SK-N-SH (cell line): ENCODE measurements at regions not wholly inside any gene's neighbourhood (a gene's known extent, or its start where the extent isn't known, plus 50 kb on each side); places are given as distances from the start of the nearest gene placed in this dataset.
A peak's percentile ranks its signal among the peaks of the same experiment; 100 is the strongest.

Experiments
- CTCF ChIA-PET: fragments of 300-600, 350-600 bp; formaldehyde crosslinking; extraction: SDS; loops from one replicate; lab custom pipeline; 2021; lab: Yijun Ruan, JAX
- POLR2A ChIA-PET: fragments of 350-600 bp; sonication (Branson Sonifier 250); formaldehyde crosslinking; extraction: SDS; loops from one replicate; lab custom pipeline; 2020; ENCODE audit warnings: antibody characterized with exemption, inconsistent platforms; lab: Yijun Ruan, JAX
- DNase-seq: peaks from one replicate; pipeline ENCODE4 v3.0.0; 2012
- H2AFZ ChIP-seq: fragments of 200-600 bp; sonication (generic); 2 replicates; pipeline ENCODE4 v1.8.1; 2016; ENCODE audit warnings: antibody characterized with exemption, mild to moderate bottlenecking, low read depth
- H3F3A ChIP-seq: fragments of 200-600 bp; sonication (generic); replicated peaks from 2 replicates; pipeline ENCODE3; 2016; ENCODE audit warnings: antibody characterized with exemption, mild to moderate bottlenecking; ENCODE audit not compliant: insufficient read depth
- H3K27ac ChIP-seq, 2 experiments: fragments of 200-500 bp in 1 of 2; fragments of 200-600 bp in 1 of 2; sonication (Bioruptor generic) in 1 of 2; sonication (generic), shearing (Covaris generic) in 1 of 2; 2 replicates each; pipeline versions ENCODE4 v1.5.1 to v1.6.1; 2014 to 2016; ENCODE audit warnings: low read depth in 2 of 2, inconsistent platforms in 1 of 2, low read length in 1 of 2, mild to moderate bottlenecking in 1 of 2, mixed read lengths in 1 of 2
- H3K27me3 ChIP-seq: fragments of 200-600 bp; sonication (generic), shearing (Covaris generic); 2 replicates; pipeline ENCODE4 v1.6.1; 2016; ENCODE audit warnings: mixed run types; ENCODE audit not compliant: insufficient read depth
- H3K36me3 ChIP-seq, 2 experiments: fragments of 200-500 bp in 1 of 2; fragments of 200-600 bp in 1 of 2; sonication (Bioruptor generic) in 1 of 2; sonication (generic) in 1 of 2; replicated peaks in 1 of 2; 2 replicates each; pipeline versions ENCODE3 to v1.5.1; 2014 to 2016; ENCODE audit warnings: low read length in 1 of 2, mild to moderate bottlenecking in 1 of 2; ENCODE audit not compliant: insufficient read depth in 2 of 2, control insufficient read depth in 1 of 2
- H3K4me1 ChIP-seq, 2 experiments: fragments of 200-500 bp in 1 of 2; fragments of 200-600 bp in 1 of 2; sonication (Bioruptor generic) in 1 of 2; sonication (generic), shearing (Covaris generic) in 1 of 2; 2 replicates each; pipeline versions ENCODE4 v1.5.1 to v1.6.1; 2014 to 2016; ENCODE audit warnings: low read depth in 1 of 2, low read length in 1 of 2, mixed run types in 1 of 2; ENCODE audit not compliant: insufficient read depth in 2 of 2, control insufficient read depth in 1 of 2
- H3K4me2 ChIP-seq: fragments of 200-600 bp; sonication (generic), shearing (Covaris generic); 2 replicates; pipeline ENCODE4 v1.6.1; 2017; ENCODE audit warnings: mixed run types
- H3K4me3 ChIP-seq, 2 experiments: fragments of 200-500 bp in 1 of 2; fragments of 200-600 bp in 1 of 2; sonication (Bioruptor generic) in 1 of 2; sonication (generic), shearing (Covaris generic) in 1 of 2; 2 replicates each; pipeline versions ENCODE4 v1.5.1 to v1.8.1; 2014 to 2016; ENCODE audit warnings: low read depth in 2 of 2, inconsistent platforms in 1 of 2, low read length in 1 of 2, mild to moderate bottlenecking in 1 of 2, mixed read lengths in 1 of 2, moderate library complexity in 1 of 2
- H3K79me2 ChIP-seq: fragments of 200-600 bp; sonication (generic); 2 replicates; pipeline ENCODE4 v1.8.1; 2017; ENCODE audit warnings: mild to moderate bottlenecking; ENCODE audit not compliant: insufficient read depth
- H3K9ac ChIP-seq: fragments of 200-600 bp; sonication (generic); 2 replicates; pipeline ENCODE4 v1.6.1; 2017; ENCODE audit warnings: mixed run types
- H3K9me2 ChIP-seq: fragments of 200-600 bp; sonication (generic); 2 replicates; pipeline ENCODE4 v1.6.1; 2017; ENCODE audit warnings: mixed run types
- H3K9me3 ChIP-seq: fragments of 200-600 bp; sonication (generic); 2 replicates; pipeline ENCODE4 v1.6.1; 2017; ENCODE audit warnings: mixed run types, mild to moderate bottlenecking, moderate library complexity
- H4K20me1 ChIP-seq: fragments of 200-600 bp; sonication (generic); 2 replicates; pipeline ENCODE4 v1.6.1; 2017; ENCODE audit warnings: mild to moderate bottlenecking, mixed run types; ENCODE audit not compliant: insufficient read depth
- CHD2 ChIP-seq: fragments of 150-350 bp; IDR thresholded peaks from 2 replicates; pipeline ENCODE4 v1.6.1; 2018; ENCODE audit warnings: low read length; ENCODE audit not compliant: partially characterized antibody
- EP300 ChIP-seq, 2 experiments: IDR thresholded peaks; 2 replicates each; pipeline versions ENCODE4 v1.4.0 to v1.6.1; 2012; ENCODE audit warnings: borderline replicate concordance in 1 of 2, low read depth in 1 of 2, low read length in 1 of 2
- FOXJ3 ChIP-seq: sonication (generic); formaldehyde crosslinking; IDR thresholded peaks from 2 replicates; pipeline ENCODE4 v1.5.1; 2020; ENCODE audit warnings: mild to moderate bottlenecking, missing genetic modification reagents
- GABPA ChIP-seq: IDR thresholded peaks from 2 replicates; pipeline ENCODE4 v1.4.0; 2012; ENCODE audit warnings: low read depth, mild to moderate bottlenecking
- GATA2 ChIP-seq: sonication (generic); formaldehyde crosslinking; IDR thresholded peaks from 2 replicates; pipeline ENCODE4 v1.5.0; 2020; ENCODE audit warnings: mild to moderate bottlenecking, missing genetic modification reagents
- MAX ChIP-seq: IDR thresholded peaks from 2 replicates; pipeline ENCODE4 v1.4.0; 2012; ENCODE audit warnings: low read depth
- MEF2A ChIP-seq: IDR thresholded peaks from 2 replicates; pipeline ENCODE4 v1.4.0; 2012; ENCODE audit warnings: low read depth, borderline replicate concordance
- MXI1 ChIP-seq: IDR thresholded peaks from 2 replicates; pipeline ENCODE4 v1.6.1; 2012; ENCODE audit warnings: mild to moderate bottlenecking, low read depth, low read length, improper control_type of control experiment
- RCOR1 ChIP-seq: fragments of 150-350 bp; IDR thresholded peaks from 2 replicates; pipeline ENCODE4 v1.6.1; 2017; ENCODE audit warnings: antibody characterized with exemption, low read length
- SMC3 ChIP-seq: IDR thresholded peaks from 2 replicates; pipeline ENCODE4 v1.6.1; 2012; ENCODE audit warnings: low read depth, low read length, improper control_type of control experiment
- TAF1 ChIP-seq: IDR thresholded peaks from 2 replicates; pipeline ENCODE4 v1.6.1; 2012; ENCODE audit warnings: low read depth, mild to moderate bottlenecking, low read length, moderate library complexity, borderline replicate concordance
- TEAD4 ChIP-seq: IDR thresholded peaks from 2 replicates; pipeline ENCODE4 v1.4.0; 2012; ENCODE audit warnings: mild to moderate bottlenecking, borderline replicate concordance; ENCODE audit not compliant: insufficient read depth
- USF1 ChIP-seq: IDR thresholded peaks from 2 replicates; pipeline ENCODE4 v1.4.0; 2012; ENCODE audit warnings: low read depth, borderline replicate concordance
- YY1 ChIP-seq: IDR thresholded peaks from 2 replicates; pipeline ENCODE4 v1.4.0; 2012; ENCODE audit warnings: low read depth, mild to moderate bottlenecking
- WGBS: methylation state at CpG from one replicate; pipeline ENCODE4 v1.1.6; 2017; ENCODE audit warnings: low lambda C conversion rate; 5-methylcytosine and 5-hydroxymethylcytosine counted together

GRCh38 chr6:140758169-140758877 is 1374.4 kb upstream of the GJE1 start:
- no peak overlapping the region for H3K4me3 ChIP-seq
- 16% methylated on average over 3 of the region's 3 CpGs for WGBS
- H3K4me1 ChIP-seq, result no peaks in the 10 kb centered on the region
- H3K9ac ChIP-seq, result no peak overlapping the region
- no peaks in the 10 kb centered on the region for H3K27me3 ChIP-seq
- no peaks in the 10 kb centered on the region for H3K9me2 ChIP-seq
- no peak for DNase-seq
- H3K36me3 ChIP-seq, result no peaks in the 10 kb centered on the region
- no peaks in the 10 kb centered on the region for H3K79me2 ChIP-seq
- CTCF ChIA-PET, result no interaction called here
- no peak overlapping the region for H3K27ac ChIP-seq
- no peak overlapping the region for H3K4me2 ChIP-seq
- peak overlapping the region; percentile 22; the same call in 1 of the 2 replicates for H2AFZ ChIP-seq
- H3F3A ChIP-seq, result no peaks in the 10 kb centered on the region
- no peak for TF ChIP-seq MAX
- POLR2A ChIA-PET, result no interaction called here
- no peaks in the 10 kb centered on the region for H3K9me3 ChIP-seq
- no peaks in the 10 kb centered on the region for H4K20me1 ChIP-seq

GRCh38 chr6:140752234-140752633 is 1377.8 kb upstream of the CITED2 start:
- Histone ChIP-seq H4K20me1 (no peaks in the 10 kb centered on the region), H3K27ac (no peak overlapping the region), H3K36me3 (no peaks in the 10 kb centered on the region), H2AFZ (no peak overlapping the region), H3K9me2 (no peaks in the 10 kb centered on the region), H3K79me2 (no peaks in the 10 kb centered on the region), H3K4me1 (no peaks in the 10 kb centered on the region), H3K9me3 (no peaks in the 10 kb centered on the region), H3K4me3 (no peak overlapping the region), H3K4me2 (no peak overlapping the region), H3K9ac (no peak overlapping the region), H3K27me3 (no peaks in the 10 kb centered on the region), H3F3A (peaks cover 6% of the 10 kb centered on the region)
- CTCF ChIA-PET, result no interaction called here
- DNase-seq, result no peak
- POLR2A ChIA-PET, result no interaction called here
- TF ChIP-seq TEAD4 (no peak), RCOR1 (no peak), FOXJ3 (CRISPR knock-in tag) (no peak), USF1 (no peak), GABPA (no peak), CHD2 (no peak), MXI1 (no peak), GATA2 (no peak)
- 39% methylated on average over 1 of the region's 1 CpG for WGBS

- POLR2A ChIA-PET, result no interaction called here
- H3K4me1 ChIP-seq, result no peaks in the 10 kb centered on the region
- no peaks in the 10 kb centered on the region for H3K27me3 ChIP-seq
- H4K20me1 ChIP-seq, result no peaks in the 10 kb centered on the region
- peaks cover 2% of the 10 kb centered on the region for H3F3A ChIP-seq
- H2AFZ ChIP-seq, result no peak overlapping the region
- H3K27ac ChIP-seq, result no peak overlapping the region
- H3K9ac ChIP-seq, result no peak overlapping the region
- no peaks in the 10 kb centered on the region for H3K9me3 ChIP-seq
- WGBS, result 8% methylated on average over 2 of the region's 2 CpGs
- no peaks in the 10 kb centered on the region for H3K9me2 ChIP-seq
- no peaks in the 10 kb centered on the region for H3K36me3 ChIP-seq
- CTCF ChIA-PET, result no interaction called here
- H3K4me2 ChIP-seq, result no peak overlapping the region
- H3K4me3 ChIP-seq, result no peak overlapping the region
- TF ChIP-seq SMC3 (no peak), TAF1 (no peak), EP300 (IDR thresholded peaks at IDR 0.05; ENCODE audit: borderline replicate concordance in 1 of 2, low read depth in 1 of 2, low read length in 1 of 2) (no peak), MEF2A (no peak), YY1 (no peak)
- no peaks in the 10 kb centered on the region for H3K79me2 ChIP-seq
- no peak for DNase-seq
Observed at GRCh38 chr6:140747114-140747513, 1372.7 kb upstream of the CITED2 start.
